Esophagus squamous epithelium (tissue), 5 donors: ENCODE measurements at regions not wholly inside any gene's neighbourhood (a gene's known extent, or its start where the extent isn't known, plus 50 kb on each side); places are given as distances from the start of the nearest gene placed in this dataset.

Experiments
- DNase-seq: peaks from one replicate; lab custom pipeline; 2025; lab: John Stamatoyannopoulos, UW
- H3K27ac ChIP-seq, 4 donors: fragments of 200-600 bp; sonication (generic); one replicate each; pipeline ENCODE4 v1.5.1; 2016 to 2019; ENCODE audit warnings: mild to moderate bottlenecking in 1 of 4
- H3K27me3 ChIP-seq, 4 donors: fragments of 200-600 bp; sonication (generic); 1 replicate in 3 of 4; 2 replicates in 1 of 4; pipeline versions ENCODE4 v1.5.1 to v1.6.0; 2017 to 2021; ENCODE audit warnings: antibody characterized with exemption in 1 of 4
- H3K36me3 ChIP-seq, 3 donors: fragments of 200-600 bp; sonication (generic); one replicate each; pipeline ENCODE4 v1.5.1; 2016 to 2019
- H3K4me1 ChIP-seq, 3 donors: fragments of 200-600 bp; sonication (generic); one replicate each; pipeline ENCODE4 v1.5.1; 2017 to 2019
- H3K4me3 ChIP-seq, 4 donors: fragments of 200-600 bp; sonication (generic); 1 replicate in 3 of 4; 2 replicates in 1 of 4; pipeline ENCODE4 v1.5.1; 2016 to 2019; ENCODE audit warnings: mild to moderate bottlenecking in 2 of 4, moderate library complexity in 1 of 4
- H3K9me3 ChIP-seq, 3 donors: fragments of 200-600 bp; sonication (generic); one replicate each; pipeline ENCODE4 v1.5.1; 2016 to 2019
- POLR2A ChIP-seq, 4 donors: fragments of 450-650 bp; IDR thresholded peaks; one replicate each; pipeline ENCODE4 v1.6.1; 2017; ENCODE audit warnings: antibody characterized with exemption in 4 of 4, mild to moderate bottlenecking in 4 of 4, moderate library complexity in 3 of 4
- WGBS, 2 donors: methylation state at CpG; one replicate each; pipeline ENCODE4 v1.1.5; 2018; 5-methylcytosine and 5-hydroxymethylcytosine counted together
- intact Hi-C: fragments of 100-400 bp; cut with DNase I; formaldehyde crosslinking; loops from one replicate; pipeline ENCODE4 v1.15.0; 2022
- TF ChIP-seq, protein P1 (sequence below), 6 experiments: fragments of 450-650 bp in 4 of 6; fragments of 200-600 bp in 2 of 6; sonication (generic) in 2 of 6; IDR thresholded peaks; one replicate each; pipeline ENCODE4 v1.5.1; 2016 to 2019; ENCODE audit warnings: antibody characterized with exemption in 6 of 6, mild to moderate bottlenecking in 4 of 6, moderate library complexity in 4 of 6
- donor health status: DM: yes; HTN: yes; CAD: no.

GRCh38 chr14:100473249-100473648 is 114.0 kb downstream of the BEGAIN start:
- WGBS, 2 donors, result 69 to 93% methylated on average over 2 to 3 of the region's 3 CpGs
- intact Hi-C loops, result no loop called here
- no peak for TF ChIP-seq POLR2A (IDR thresholded peaks at IDR 0.05)
- TF ChIP-seq, protein P1, sequence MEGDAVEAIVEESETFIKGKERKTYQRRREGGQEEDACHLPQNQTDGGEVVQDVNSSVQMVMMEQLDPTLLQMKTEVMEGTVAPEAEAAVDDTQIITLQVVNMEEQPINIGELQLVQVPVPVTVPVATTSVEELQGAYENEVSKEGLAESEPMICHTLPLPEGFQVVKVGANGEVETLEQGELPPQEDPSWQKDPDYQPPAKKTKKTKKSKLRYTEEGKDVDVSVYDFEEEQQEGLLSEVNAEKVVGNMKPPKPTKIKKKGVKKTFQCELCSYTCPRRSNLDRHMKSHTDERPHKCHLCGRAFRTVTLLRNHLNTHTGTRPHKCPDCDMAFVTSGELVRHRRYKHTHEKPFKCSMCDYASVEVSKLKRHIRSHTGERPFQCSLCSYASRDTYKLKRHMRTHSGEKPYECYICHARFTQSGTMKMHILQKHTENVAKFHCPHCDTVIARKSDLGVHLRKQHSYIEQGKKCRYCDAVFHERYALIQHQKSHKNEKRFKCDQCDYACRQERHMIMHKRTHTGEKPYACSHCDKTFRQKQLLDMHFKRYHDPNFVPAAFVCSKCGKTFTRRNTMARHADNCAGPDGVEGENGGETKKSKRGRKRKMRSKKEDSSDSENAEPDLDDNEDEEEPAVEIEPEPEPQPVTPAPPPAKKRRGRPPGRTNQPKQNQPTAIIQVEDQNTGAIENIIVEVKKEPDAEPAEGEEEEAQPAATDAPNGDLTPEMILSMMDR (IDR thresholded peaks at IDR 0.05), result no peak
- no peak for DNase-seq
- Histone ChIP-seq H3K27ac (no peak overlapping the region), H3K36me3 (peaks cover 0 to 27% (median 0%) of the 10 kb centered on the region in 3 donors), H3K4me1 (peaks cover 0 to 11% (median 3%) of the 10 kb centered on the region in 3 donors), H3K4me3 (no peak overlapping the region), H3K9me3 (no peaks in the 10 kb centered on the region), H3K27me3 (no peaks in the 10 kb centered on the region)

DNA sequence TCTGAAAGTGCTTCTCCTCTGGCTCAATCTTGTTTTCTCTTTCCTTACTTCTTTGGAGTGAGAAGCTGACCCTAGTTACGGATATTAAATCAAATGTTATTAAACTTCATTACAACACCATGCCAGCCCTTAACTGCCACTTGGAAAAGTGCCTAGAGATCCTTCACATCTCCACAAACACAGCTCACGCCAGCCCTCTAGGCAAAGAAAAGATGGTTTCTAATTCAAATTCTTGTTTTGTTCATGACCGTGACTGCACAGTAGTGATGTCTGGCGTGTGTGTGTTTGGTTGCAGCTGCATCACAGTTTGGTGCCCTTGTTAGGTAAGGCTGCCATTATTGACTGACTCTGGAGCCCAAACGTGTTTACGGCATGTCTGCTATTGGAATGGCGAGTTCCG is 113.0 kb downstream of the BEGAIN start:
- Histone ChIP-seq H3K4me1 (peaks cover 0 to 11% (median 3%) of the 10 kb centered on the region in 3 donors), H3K27ac (no peak overlapping the region), H3K4me3 (no peak overlapping the region), H3K9me3 (no peaks in the 10 kb centered on the region), H3K27me3 (no peaks in the 10 kb centered on the region), H3K36me3 (peaks cover 0 to 18% (median 0%) of the 10 kb centered on the region in 3 donors)
- TF ChIP-seq POLR2A (IDR thresholded peaks at IDR 0.05), result no peak
- TF ChIP-seq, protein P1 (IDR thresholded peaks at IDR 0.05), result no peak
- intact Hi-C loops, result no loop called here
- DNase-seq, result no peak
- 79 to 83% methylated on average over 8 of the region's 8 CpGs for WGBS, 2 donors

GRCh38 chr14:100475268-100475667 is 111.9 kb downstream of the BEGAIN start:
- TF ChIP-seq, protein P1 (IDR thresholded peaks at IDR 0.05), result no peak
- no peak for TF ChIP-seq POLR2A (IDR thresholded peaks at IDR 0.05)
- DNase-seq, result no peak
- Histone ChIP-seq H3K27me3 (no peaks in the 10 kb centered on the region), H3K4me1 (peaks cover 0 to 11% (median 3%) of the 10 kb centered on the region in 3 donors), H3K27ac (no peak overlapping the region), H3K4me3 (no peak overlapping the region), H3K9me3 (no peaks in the 10 kb centered on the region), H3K36me3 (peaks cover 0 to 7% (median 0%) of the 10 kb centered on the region in 3 donors)
- WGBS, 2 donors, result 94 to 96% methylated on average over 7 of the region's 7 CpGs
- intact Hi-C loops, result no loop called here

DNA sequence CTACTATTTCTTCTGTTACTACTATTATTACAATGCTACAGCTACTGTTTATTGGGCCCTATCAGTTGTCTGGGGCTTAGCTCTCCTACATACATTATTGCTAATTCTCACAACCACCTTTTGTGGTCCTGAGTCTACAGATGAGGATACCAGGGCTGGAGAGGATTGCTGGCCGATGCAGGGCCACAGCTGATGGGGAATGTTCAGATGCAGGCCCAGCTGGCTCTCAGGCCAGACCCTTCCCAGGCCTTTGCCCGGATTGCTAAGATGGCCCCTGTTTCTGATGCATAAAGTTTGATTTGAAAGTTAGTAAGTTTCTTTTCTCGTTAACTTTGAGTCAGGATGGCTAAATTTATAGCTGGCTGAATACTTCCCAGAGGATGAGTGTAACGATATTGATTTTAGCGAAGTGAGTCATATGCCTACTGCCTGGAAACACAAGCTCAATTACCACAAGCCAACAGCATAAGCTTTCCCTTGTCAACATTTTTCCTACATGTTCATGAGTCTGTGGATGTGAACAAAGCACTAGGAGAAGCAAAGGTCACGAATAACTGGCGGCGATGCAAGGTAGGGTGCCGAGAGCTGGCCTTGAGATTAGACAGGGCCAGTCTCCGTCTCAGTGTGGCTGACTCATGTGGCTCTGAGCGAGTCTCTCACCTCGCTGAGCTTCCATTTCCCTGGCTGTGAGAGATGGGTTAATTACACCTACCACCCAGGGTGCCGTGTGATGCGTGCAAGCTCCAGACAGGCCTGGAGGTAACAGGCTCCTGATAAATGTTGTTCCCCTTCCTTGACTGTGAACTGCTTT is 111.0 kb downstream of the BEGAIN start:
- Histone ChIP-seq H3K27me3 (no peaks in the 10 kb centered on the region), H3K4me1 (peaks cover 0 to 11% (median 3%) of the 10 kb centered on the region in 3 donors), H3K27ac (no peak overlapping the region), H3K9me3 (no peaks in the 10 kb centered on the region), H3K4me3 (no peak overlapping the region), H3K36me3 (peaks cover 0 to 5% (median 0%) of the 10 kb centered on the region in 3 donors)
- TF ChIP-seq, protein P1 (IDR thresholded peaks at IDR 0.05), result no peak
- TF ChIP-seq POLR2A (IDR thresholded peaks at IDR 0.05), result no peak
- intact Hi-C loops, result no loop called here
- DNase-seq, result no peak
- WGBS, 2 donors, result 87 to 92% methylated on average over 10 to 14 of the region's 14 CpGs

DNA sequence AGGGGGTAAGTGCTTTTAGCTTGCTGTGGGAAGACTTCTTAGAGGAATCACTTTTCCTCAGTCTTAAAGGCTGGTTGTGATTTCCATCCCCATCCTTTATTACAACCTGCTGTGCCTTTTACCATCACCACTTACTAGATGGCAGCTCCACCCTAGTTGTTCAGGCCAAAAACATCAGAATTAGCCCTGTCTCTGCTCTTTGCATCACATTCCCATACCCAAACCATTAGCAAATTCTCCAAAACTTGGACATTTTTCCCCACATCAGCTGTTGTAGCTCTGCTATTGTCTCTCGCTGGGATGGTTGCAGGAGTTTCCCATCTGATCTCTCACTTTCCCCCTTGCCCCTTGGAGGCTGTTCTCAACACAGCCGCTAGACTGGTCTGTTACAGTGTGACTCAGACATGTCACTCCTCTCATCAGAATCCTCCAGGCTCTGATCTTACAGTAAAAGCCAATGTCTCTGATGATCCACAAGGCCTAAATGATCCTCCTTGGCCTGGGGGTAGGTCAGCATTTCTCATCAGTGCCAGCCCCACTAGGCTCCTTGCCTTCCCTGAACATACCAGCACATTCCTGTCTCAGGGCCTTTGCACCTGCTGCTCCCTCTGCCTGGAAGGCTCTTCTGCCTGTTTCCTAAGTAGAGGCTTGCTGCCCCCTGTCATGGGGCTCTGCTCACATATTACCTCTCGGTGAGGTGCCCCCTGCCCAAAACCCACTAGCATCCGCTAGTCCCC is 102.5 kb downstream of the BEGAIN start:
- Histone ChIP-seq H3K9me3 (no peaks in the 10 kb centered on the region), H3K4me1 (no peaks in the 10 kb centered on the region), H3K36me3 (peaks cover 0 to 11% (median 0%) of the 10 kb centered on the region in 3 donors), H3K27me3 (no peaks in the 10 kb centered on the region), H3K4me3 (no peak overlapping the region), H3K27ac (no peak overlapping the region)
- WGBS, 2 donors, result 93 to 95% methylated on average over 4 of the region's 4 CpGs
- intact Hi-C loops, result no loop called here
- TF ChIP-seq, protein P1 (IDR thresholded peaks at IDR 0.05), result no peak
- TF ChIP-seq POLR2A (IDR thresholded peaks at IDR 0.05), result no peak
- DNase-seq, result no peak
